HL-60 (cell line): ENCODE measurements at regions not wholly inside any gene's neighbourhood (a gene's known extent, or its start where the extent isn't known, plus 50 kb on each side); places are given as distances from the start of the nearest gene placed in this dataset.

Source experiments
- DNase-seq, 2 experiments: peaks; one replicate each; pipeline ENCODE4 v3.0.0-alpha.2; 2010 to 2020; ENCODE audit warnings: low read depth in 1 of 2, low spot score in 1 of 2
- H3K27ac ChIP-seq: fragments of 250-450 bp; sonication (Bioruptor Pico); replicated peaks from 2 replicates; pipeline ENCODE4 v1.5.1; 2020; ENCODE audit warnings: mild to moderate bottlenecking, moderate library complexity
- H3K27me3 ChIP-seq: fragments of 250-450 bp; sonication (Bioruptor Pico); 2 replicates; pipeline ENCODE4 v1.5.1; 2021; ENCODE audit warnings: mild to moderate bottlenecking, moderate library complexity; ENCODE audit not compliant: insufficient read depth, poor library complexity, severe bottlenecking
- H3K4me3 ChIP-seq: replicated peaks from 2 replicates; pipeline ENCODE4 v1.5.1; 2011; ENCODE audit warnings: mild to moderate bottlenecking, control low read depth, low read length; ENCODE audit not compliant: insufficient read depth
- CTCF ChIP-seq: IDR thresholded peaks from one replicate; pipeline ENCODE4 v1.5.1; 2011; ENCODE audit warnings: low read length, control low read depth, inconsistent platforms; ENCODE audit not compliant: insufficient read depth
- GABPA ChIP-seq: IDR thresholded peaks from 2 replicates; pipeline ENCODE4 v1.6.1; 2012; ENCODE audit warnings: low read depth
- POLR2AphosphoS5 ChIP-seq: IDR thresholded peaks from 2 replicates; pipeline ENCODE4 v1.6.1; 2012; ENCODE audit warnings: low read depth
- REST ChIP-seq: IDR thresholded peaks from 2 replicates; pipeline ENCODE4 v1.6.1; 2012; ENCODE audit warnings: low read depth; ENCODE audit not compliant: insufficient replicate concordance
- SPI1 ChIP-seq: IDR thresholded peaks from 2 replicates; pipeline ENCODE4 v1.6.1; 2012; ENCODE audit warnings: low read depth, mild to moderate bottlenecking, borderline replicate concordance

- Histone ChIP-seq H3K4me3 (no peak overlapping the region), H3K27me3 (no peaks in the 10 kb centered on the region), H3K27ac (no peak overlapping the region)
- no peak for TF ChIP-seq SPI1
- TF ChIP-seq REST, result no peak
- TF ChIP-seq POLR2AphosphoS5, result no peak
- TF ChIP-seq GABPA, result no peak
- TF ChIP-seq CTCF, result no peak
- no peak for DNase-seq
Observed at GRCh38 chr18:77482190-77483085, 232.8 kb downstream of the GALR1 start.

- H3K4me3 ChIP-seq, result no peak overlapping the region
- no peaks in the 10 kb centered on the region for H3K27me3 ChIP-seq
- no peak for DNase-seq
- TF ChIP-seq GABPA (no peak), POLR2AphosphoS5 (no peak), SPI1 (no peak), CTCF (no peak), REST (no peak)
- no peak overlapping the region for H3K27ac ChIP-seq
Observed at GRCh38 chr18:77486985-77487384, 237.3 kb downstream of the GALR1 start.

GRCh38 chr18:77487951-77488740 lies 238.5 kb downstream of the GALR1 start:
- TF ChIP-seq POLR2AphosphoS5 (no peak), SPI1 (no peak), REST (no peak), GABPA (no peak), CTCF (no peak)
- Histone ChIP-seq H3K4me3 (no peak overlapping the region), H3K27me3 (no peaks in the 10 kb centered on the region), H3K27ac (no peak overlapping the region)
- DNase-seq, result no peak
